HG03139 (cell line): ENCODE measurements at regions not wholly inside any gene's neighbourhood (a gene's known extent, or its start where the extent isn't known, plus 50 kb on each side); places are given as distances from the start of the nearest gene placed in this dataset.
"Not testable (repeated sequence)": the region's sequence is repeated elsewhere in the genome, so short reads cannot be mapped to it uniquely, and the experiment has no call there.

Source experiments
- ATAC-seq: cut with Tn5 transposase; IDR thresholded peaks from one replicate; pipeline ENCODE4 v1.9.1; 2021; ENCODE audit not compliant: unreplicated experiment

DNA sequence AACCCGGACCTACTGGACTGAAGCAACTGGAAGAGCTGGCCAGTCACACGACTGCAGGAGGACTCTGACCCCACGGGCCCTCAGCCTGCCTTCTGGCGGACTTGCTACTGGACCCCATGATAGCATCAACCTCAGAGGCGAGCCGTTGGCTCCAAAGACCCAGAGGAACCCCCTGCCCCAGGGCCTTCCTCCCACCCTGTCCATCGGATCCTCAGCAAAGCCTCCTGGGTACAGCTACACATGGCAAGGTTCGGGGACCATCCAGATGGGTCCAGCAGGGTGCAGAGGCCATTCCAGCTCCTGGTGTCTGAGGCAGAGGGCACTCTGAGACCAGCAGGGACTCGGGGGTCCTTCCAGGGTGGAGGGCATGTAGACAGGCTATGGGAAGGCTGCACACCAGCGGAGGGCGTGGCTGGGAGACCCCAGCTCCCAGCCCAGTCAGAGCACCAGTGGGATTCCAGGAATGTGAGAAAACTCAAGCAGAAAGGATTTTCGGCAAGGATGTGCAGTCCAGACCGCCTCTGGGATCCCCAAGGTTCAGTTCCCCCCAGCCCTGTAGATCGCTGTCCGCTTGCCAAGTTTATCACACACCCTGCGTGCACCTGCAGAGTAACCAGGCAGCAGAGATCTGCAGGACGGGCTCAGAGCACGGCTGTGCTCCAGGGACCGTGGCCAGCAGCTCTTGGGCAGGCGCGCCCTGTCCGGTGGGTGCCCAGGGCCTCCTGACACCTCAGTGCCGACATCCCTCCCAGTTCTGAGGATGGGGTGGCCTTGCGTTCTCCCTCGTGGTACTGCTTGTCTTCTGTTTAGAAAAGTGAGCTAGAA, 89.8 kb upstream of the PPP2R2D start:
- ATAC-seq: no peak

DNA sequence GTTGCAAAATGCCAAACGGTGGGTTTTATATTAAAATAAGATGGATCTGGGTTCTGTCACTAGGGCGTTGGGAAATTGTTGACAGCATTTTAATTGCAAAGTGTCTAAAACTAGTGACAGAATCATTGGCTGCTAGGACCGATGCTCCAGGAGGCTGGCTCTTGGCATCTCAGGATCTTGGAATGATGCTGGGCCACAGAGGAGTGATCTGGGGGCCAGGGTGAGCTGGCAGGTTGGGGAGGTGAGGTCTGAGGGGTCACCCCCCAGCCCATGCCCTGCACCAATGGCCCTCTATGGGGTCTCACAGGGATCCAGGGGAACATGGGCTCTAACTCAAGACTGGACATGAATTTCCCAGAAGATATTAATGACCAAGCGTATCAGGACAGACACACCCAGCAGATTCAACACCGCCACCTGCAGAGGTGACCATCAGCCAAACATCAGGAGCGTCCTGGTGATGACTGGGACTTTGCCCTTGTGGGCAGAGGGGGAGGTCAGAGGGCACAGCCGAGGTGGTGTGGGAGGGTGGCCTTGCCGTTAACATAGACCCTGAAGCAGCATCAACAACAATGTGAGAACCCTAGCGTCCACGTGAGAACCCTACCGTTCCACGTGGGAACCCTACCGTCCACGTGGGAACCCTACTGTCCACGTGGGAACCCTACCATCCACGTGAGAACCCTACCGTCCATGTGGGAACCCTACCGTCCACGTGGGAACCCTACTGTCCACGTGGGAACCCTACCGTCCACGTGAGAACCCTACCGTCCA, 89.0 kb upstream of the PPP2R2D start:
- ATAC-seq: no peak

DNA sequence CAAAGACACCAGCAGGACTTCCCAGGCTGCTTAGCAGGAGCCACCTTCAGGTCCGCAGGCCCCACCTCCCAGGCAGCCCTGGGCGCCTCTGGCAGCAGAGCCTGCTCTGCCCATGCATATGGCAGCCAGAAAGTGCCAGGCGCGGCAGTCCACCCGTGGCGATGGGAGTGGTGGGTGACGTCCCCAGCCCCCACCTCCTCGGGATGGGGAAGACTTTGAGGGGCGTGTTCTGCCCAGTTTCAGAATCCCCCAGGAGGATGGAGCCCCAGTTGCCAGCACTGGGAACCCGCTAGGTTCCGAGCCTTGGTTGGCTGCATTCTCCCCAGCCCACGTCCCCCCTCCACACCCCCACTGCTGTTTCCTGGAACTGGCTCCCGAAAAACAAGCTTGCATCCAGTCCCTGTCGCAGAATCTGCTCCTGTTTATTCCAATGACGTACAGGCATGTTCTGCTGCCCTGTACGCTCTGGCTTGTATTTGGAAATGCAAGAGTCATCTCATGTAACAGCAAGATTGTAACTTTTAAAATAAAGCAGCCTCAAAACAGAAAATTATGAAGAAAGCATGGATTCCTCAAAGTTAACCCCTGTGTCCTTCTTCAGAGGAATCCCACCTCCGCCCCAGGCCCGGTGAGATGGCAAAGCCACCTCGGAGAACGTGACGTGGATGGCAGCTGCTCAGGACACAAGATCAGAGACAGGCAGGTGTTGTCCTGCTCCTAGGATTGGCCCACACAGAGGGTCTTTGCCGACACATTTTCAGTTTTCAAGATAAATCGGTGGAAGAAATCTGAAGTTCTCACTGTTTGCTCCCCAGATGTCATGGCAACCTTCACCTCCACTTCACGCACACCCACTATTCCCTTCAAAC, 87.8 kb upstream of the PPP2R2D start:
- no peak for ATAC-seq

DNA sequence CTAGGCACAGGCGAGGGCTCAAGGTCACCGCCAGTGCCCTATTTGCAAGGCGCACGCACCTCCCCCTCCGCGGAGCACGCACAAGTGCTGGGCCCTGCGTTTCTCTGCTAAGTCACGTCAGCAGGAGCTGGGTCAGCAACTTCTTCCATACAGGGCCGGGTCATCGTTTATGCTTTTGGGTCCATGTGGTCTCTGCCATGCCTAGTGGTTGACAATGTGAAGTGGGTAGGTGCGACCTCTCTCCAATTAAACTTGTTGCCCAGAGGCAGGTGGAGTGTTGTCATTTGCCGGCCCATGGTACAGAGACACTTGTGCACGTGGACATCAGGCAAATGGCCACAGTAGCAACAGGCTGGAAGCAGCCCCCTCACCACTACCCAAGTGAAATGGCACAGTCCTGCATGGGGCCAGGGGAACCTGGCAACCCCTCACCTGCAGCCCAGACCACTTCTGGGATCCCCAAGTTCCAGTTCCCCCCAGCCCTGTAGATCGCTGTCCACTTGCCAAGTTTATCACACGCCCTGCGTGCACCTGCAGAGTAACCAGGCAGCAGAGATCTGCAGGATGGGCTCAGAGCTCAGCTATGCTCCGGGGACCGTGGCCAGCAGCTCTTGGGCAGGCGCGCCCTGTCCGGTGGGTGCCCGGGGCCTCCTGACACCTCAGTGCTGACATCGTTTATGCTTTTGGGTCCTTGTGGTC, 86.1 kb upstream of the PPP2R2D start:
- no peak for ATAC-seq

DNA sequence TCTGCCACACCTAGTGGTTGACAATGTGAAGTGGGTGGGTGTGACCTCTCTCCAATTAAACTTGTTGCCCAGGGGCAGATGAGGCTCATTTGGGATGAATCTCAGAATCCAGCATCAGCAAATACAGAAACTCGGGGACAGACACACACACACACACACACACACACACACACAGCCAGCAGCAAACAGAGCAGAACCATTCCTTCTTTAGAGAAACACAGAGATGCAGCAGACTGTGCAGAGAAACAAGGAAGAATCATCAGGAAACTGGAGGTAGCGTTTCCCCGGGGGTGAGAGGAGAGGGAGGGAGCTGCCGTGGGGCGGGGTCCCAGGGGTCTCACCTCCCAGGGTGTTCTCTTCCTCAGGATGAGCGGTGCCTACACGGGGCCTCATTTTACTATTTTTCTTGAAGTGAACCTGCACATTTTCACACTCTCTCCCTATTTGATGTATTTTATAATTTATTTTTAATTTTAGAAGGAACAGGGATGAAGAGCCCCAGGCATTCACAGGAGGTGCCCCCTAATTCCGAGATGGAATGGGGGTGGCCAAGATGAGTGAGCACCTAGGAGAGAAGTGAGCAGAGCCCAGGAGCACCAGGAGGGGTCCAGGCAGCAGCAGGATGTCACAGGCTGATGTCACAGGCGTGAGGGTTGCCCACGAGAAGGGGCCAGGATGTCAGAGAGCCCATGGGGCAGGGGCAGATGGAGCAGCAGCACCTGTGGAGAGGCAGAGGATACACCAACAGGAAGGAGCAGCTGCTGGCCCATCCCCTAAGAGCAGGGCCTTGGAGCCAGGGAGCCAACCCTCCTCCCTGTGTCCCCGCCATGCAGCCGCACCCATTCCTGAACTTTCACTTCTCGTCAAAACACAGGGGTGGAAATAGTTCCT, 85.3 kb upstream of the PPP2R2D start:
- no peak for ATAC-seq

DNA sequence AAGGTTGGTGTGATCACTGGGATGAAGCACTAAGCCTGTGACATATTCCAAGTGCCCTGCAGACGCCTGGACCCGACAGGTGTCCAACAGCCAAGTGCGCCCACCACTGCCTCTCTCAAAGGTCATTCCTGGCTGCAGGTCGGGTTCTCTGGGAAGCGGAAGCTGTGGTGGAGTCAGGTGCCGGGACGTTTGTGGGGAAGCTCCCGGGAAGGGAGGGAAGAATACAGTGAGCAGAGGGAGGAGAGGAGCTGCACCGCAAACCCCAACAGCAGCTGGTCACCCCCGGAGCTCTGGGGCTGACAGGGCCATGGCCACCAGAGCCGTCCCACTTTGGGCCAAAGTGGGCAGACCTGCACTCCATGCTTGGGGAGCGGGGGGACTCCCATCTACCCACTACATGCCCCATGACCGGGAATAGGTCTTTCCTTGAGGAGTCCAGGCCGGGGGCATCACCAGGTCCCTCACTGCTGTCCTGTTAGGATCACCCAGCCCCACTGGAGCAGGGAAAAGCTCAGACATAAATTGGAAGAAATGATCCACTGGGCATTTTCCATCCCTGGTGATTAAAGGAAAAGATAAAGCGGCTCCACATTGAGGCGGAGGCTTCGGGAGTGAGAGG, 84.5 kb upstream of the PPP2R2D start:
- no peak for ATAC-seq

DNA sequence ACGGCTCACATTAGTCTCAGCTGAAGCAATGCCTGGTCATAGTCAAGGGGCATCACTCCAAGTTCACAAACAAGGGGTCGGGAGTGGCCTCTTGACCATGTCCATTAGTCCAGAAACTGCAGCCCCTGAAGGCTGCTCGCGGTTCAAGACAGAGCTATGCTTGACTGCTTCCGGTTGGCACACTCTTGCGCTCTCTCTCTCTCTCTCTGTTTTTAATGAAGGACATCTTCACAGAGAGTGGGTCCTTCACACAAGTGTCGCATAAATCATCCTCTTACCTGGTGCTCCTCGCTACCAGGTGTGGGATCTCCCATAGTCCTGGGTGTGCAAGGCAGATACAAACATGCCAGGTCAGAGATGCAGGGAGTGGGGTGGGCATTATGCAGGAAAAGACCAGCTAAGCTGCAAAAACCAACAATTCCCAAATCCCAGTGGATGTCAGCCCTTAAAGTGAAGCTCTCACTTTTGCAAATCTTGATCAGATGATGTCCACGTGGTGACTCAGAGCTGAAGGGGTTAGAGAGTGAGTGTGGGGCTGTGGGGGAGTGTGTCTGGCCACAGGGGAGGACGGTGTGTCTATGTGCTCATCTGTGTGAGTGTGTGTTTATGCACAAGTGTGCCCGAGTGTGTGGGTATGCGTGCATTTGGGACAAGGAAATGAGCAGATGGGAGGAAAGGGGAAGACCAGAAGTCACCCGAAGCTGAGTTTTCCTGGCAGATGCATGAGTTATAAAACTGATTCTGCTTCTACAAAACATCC, 83.7 kb upstream of the PPP2R2D start:
- no peak for ATAC-seq

DNA sequence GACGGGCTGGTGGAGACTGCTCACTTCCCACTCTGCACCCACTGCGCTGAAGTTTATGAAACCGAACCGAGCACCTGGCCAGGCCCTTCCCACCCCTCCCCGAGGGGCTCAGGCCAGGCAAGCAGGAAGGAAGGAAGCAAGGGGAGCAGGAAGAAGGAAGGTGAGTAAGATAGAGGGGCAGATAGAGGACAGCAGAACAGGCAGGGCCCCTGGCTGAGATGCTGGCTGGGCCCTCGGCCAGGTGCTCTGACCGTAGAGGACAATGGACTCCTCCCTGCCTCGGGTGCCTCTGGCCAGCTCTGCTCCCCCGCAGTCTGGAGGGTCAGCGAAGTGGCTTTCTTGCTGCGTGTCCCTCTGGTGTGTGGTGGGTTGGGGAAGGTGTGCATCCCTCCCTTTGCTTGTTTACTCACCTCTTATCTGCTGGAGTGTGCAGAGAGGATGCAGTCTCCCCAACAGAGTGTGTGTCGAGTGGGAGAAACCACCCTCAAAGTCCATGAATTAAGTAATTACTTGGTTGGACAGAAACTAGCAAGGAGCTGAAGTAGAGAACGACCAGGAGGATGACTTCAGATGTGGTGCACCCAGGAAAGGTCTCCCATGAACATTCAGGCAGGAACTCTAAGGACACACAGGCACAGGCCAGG, 82.8 kb upstream of the PPP2R2D start:
- no peak for ATAC-seq

DNA sequence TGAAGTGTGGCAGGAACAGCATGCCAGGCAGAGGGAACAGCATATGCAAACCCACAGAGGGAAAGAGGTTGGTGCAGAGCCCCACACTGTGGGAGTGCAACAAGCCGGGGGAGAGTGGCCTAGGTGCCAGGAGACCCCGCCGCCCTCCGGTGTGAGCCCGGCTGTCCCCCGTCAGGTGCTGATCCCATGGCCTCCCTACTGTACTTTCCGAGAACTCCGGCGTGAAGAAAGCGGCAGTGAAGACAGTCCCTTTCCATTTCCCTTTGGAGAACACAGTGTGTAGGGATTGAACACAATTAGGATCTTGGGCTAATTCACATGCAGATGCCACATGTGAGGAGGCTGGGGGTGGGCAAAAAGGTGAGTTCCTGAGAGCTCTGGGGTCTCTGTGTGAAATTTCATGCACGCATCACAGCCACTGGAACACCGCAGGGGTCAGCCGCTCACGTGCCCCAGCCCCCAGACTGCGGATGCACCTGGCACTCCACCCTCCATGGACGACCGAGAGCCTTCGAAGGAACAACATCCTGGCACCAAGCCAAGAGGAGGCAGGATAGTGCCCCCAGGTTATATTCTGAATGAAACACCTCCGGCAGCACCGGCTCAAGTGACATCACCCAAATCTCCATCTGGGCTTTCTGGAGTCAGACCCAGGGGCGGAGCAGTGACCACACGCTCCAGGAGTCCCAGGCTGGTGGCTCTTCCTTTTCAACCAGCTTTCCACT, 82.1 kb upstream of the PPP2R2D start:
- ATAC-seq: no peak

DNA sequence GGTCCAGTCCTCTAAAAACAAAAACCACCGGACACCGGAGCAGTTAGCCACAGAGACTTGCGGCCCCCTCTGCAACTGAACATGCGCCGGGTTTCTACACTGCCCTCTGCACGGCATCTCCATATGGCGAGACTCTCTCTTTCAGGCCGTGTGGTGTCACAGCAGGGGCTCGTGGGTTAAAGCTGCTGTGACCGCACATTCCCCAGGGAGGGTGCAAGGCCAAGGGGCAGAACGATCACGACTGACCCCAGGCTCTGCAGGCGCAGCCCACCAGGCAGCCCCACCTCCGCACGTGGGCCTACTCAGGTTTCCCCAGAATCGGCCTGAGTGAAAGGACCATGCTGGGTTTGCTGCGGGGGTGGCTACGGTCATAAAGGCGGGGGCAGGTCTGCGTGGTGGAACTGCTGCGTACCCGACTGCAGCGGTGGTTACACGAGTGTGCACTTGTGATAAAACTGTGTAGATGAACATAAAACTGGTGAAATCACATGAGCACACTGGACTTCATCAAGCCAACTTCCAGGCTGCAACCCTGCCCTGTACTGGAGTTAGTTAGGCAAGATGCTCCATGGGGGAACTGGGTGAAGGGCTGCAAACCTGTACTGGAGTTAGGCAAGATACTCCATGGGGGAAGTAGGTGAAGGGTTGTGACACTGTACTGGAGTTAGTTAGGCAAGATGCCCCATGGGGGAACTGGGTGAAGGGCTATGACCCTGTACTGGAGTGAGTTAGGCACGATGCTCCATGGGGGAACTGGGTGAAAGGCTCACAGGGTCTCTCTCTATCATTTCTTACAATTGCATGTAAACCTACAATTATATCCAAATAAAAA, 81.4 kb upstream of the PPP2R2D start:
- ATAC-seq: no peak

DNA sequence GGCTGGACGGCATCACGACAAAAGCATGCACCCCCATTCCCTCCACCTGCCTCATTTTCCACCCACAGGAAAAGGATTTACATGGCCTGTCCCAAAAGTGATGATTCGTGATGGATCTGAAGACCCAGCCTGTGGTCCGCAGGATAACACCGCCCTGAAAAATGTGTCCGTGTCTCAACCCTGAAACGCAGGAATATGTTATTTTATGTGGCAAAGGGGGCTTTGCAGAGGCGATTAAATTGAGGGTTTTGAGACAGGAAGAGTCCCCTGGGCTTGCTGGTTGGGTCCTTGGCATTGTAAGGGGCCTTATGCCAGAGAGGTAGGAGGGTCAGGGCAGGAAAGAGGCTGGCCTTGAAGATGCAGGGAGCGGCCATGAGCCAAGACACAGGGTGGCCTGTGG, 80.2 kb upstream of the PPP2R2D start:
- no peak for ATAC-seq

DNA sequence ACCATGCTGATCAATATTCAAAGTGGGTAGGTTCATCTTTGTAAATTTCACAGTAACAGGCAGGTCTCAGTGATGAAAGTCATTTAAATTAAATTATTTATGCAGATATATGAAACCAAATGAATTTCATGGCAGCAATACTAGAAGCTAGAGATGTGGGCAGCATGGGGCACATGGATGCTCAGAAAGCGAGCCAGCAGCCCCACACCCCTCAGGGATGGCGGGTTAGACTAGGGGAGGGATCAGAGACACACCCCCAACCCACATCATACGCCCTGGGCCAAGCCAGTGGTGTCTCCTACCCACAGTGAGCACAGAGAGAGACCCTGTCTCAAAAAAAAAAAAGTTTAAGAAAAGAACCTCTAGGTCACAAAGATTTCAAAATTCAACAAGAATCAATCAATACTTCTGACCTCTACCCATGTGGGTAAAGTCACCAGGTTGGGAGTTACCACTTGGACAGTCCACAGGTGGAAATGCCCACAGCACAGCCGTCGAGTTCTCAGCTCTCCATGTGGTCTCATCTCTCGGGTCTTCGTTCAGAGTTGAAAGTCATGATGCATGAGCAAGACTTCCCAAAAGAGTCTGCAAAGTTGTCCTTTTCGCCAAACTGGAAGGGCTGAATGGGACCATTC, 79.3 kb upstream of the PPP2R2D start:
- ATAC-seq: no peak

DNA sequence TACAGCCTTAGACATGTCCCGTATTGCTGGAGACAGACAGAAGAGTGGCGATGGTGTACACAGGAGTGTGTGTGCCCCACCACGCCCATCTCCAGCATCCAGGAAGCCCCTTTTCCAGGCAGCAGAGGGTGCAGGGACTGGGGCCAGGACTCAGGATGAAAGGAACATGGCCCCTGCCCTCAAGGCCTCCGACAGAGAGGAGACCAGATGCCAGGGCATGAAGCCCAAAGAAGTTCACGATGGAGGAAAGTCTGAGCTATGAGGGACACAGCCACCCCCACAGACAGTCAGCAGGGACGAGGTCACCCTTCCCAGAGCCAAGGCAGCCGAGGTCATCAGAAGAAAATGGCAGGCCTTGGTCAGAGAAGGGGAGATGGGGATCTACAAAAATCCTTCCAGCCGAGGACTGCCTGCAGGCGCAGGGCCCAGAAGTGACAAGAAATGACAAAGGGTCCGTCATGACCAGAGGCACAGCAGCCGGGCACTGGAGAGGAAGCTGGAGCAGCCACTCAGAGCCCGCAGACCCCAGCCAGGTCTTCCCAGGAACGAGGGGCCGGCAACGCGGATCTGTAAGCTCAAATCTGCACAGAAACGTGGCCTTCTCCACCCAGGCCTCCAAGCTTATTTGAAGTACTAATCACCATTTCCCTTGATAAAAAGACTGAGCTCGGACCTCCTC, 78.7 kb upstream of the PPP2R2D start:
- no peak for ATAC-seq

DNA sequence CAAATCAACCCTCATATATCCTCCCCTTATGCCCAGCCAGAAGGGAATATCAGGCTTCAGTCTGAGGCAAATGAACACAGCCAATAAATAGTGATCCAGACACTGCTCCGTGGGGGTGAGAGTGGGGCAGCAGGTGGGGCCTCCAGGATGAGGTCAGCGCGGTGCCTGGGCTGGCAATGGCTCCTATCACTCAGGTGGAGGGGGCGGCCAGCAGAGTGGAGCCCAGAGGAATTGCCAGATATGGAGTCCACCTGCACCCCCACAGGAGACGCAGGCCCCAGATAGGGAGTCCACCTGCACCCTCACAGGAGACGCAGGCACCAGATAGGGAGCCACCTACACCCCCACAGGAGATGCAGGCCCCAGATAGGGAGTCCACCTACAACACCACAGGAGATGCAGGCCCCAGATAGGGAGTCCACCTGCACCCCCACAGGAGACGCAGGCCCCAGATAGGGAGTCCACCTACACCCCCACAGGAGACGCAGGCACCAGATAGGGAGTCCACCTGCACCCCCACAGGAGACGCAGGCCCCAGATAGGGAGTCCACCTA, 78.0 kb upstream of the PPP2R2D start:
- no peak for ATAC-seq

DNA sequence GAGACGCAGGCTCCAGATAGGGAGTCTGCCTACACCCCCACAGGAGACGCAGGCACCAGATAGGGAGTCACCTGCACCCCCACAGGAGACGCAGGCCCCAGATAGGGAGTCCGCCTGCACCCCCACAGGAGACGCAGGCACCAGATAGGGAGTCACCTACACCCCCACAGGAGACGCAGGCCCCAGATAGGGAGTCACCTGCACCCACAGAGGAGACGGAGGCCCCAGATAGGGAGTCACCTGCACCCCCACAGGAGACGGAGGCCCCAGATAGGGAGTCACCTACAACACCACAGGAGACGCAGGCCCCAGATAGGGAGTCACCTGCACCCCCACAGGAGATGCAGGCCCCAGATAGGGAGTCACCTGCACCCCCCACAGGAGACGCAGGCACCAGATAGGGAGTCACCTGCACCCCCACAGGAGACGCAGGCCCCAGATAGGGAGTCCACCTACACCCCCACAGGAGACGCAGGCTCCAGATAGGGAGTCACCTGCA, 77.2 kb upstream of the PPP2R2D start:
- not testable (repeated sequence) for ATAC-seq
